ENCODE measurements at regions not wholly inside any gene's neighbourhood (a gene's known extent, or its start where the extent isn't known, plus 50 kb on each side); places are given as distances from the start of the nearest gene placed in this dataset.

DNA sequence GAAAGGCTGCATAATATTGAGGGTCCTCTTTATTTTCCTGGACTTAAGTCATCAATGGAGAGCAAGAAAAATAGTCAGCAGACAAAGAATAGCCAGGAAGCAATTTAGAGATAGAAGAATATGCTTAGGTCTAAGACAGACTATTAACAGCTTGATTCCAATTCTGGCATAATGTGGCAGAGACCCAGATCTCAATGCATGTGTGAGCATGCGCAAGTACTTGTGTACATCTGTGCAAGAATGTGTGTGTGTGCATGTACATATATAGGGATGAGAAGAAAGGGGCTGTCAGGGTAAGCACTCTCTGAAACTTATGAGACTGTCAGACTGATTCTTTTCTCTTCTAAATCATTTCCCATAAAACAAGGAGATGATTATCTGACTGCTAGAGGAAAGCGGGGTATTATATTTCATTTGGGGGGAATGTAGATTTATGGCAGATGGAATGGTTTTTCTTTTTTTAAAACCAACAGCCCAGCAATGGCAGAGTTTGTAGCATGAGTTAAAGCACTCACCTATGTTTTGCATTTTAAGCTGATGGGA, 381.3 kb upstream of the SPRED2 start:
- ChIA-PET CTCF (no interaction called here), POLR2A (no interaction called here)

- CTCF ChIA-PET, result no interaction called here
- POLR2A ChIA-PET, result no interaction called here
These were observed 380.5 kb upstream of the SPRED2 start for GRCh38 chr2:65812887-65813286.

DNA sequence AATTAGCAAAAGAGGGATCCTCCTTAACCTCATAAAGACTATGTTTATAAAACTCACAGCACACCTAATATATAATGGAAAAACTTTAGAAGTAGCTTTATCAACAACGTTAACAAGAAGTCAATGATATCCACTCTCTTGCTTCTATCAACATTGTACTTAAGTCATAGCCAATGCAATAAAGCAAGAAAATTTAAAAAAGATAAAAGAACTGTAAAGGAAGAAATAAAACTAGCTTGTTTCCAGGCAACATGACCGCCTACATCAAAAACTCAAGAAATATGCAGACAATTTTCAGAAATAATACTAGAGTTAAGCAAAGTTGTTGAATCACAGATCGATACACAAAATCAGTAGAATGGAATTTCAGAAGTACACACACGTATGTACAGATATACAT, 375.5 kb upstream of the SPRED2 start:
- CTCF ChIA-PET, result no interaction called here
- POLR2A ChIA-PET, result no interaction called here

- CTCF ChIA-PET, result no interaction called here
- POLR2A ChIA-PET, result no interaction called here
These were observed 372.4 kb upstream of the SPRED2 start for GRCh38 chr2:65804777-65805176.

DNA sequence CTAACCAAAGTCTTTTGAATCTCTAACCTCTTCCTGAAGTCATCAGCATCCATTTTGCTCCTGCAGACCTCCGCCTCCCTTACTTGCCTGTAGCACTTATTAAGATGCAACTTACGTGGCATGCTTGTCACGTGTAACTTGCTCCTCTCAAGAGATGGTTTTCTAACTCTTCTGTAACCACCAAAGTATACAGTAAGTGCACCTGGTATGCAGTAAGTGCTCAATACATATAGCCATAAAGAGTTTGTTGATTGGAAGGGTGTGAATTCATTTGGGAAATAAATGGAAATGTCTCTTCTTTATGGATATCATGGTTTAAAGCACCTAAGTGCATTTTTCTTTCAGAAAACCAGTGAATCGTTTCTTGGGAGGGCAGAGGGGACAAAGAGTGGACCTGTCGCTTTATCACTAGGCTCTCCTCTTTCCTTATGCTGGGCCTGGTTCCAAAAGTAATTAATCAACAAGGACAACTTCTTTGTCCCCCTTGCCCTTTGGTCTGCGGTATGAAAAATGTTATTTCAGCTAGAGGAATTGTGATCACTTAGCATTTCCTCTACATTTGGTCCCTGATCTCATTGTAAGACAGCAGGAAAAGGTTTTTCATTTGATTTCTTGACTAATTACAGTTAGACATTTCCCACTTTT, 370.0 kb upstream of the SPRED2 start:
- POLR2A ChIA-PET, result no interaction called here
- CTCF ChIA-PET, result no interaction called here

GRCh38 chr2:65800998-65801397, 368.6 kb upstream of the SPRED2 start:
- ChIA-PET CTCF (no interaction called here), POLR2A (no interaction called here)

- ChIA-PET CTCF (no interaction called here), POLR2A (no interaction called here)
These were observed 366.9 kb upstream of the SPRED2 start for GRCh38 chr2:65799141-65799854.

DNA sequence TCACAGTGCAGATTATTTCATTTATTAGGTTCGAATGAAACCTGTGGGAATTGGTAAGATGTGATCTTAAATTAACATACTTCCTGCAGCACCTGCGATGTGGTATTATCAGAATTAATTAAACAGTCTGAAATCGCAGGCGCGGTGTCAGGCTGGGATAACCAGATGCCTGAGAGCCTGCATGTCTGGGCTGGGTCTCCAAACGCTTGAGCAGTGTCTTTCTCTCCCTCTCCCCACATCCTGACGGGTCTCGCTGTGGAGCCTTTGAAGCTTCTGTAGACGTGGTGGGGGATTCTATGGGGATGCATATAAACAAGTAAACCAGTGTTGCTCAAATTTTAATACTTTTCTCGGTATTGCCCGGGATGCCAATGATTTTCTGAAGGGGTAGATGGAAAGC, 366.2 kb upstream of the SPRED2 start:
- ChIA-PET POLR2A (no interaction called here), CTCF (no interaction called here)

- CTCF ChIA-PET, result no interaction called here
- POLR2A ChIA-PET, result no interaction called here
These were observed 362.6 kb upstream of the SPRED2 start for GRCh38 chr2:65794994-65795393.

DNA sequence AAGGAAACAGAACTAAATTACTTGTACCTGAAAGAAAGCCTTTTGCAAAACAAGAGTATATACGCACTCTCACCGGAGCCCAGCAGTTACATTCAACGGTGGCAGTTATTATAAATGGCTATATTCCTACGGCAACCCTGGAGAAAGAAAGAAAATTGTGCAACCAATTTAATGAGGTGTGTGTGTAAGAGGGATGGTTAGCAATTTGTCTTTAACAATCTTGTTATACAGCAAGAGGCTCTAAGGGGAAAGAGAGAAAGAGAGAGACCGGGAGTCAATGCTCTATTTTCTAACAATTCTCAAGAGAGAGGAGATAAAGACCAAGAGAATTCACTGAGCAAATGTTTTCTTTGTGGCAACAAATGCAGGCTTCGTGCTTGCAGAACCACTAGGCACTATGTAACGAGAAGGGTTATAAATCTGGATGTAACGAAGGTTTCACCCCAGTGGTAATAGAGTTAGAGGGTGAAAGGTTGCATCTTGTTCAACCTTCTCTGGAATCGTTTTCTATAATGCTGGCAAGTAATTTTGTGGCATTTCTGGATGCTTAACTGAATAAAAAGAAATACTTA, 359.1 kb upstream of the SPRED2 start:
- CTCF ChIA-PET, result no interaction called here
- POLR2A ChIA-PET, result no interaction called here

- ChIA-PET POLR2A (no interaction called here), CTCF (no interaction called here)
These were observed 358.2 kb upstream of the SPRED2 start for GRCh38 chr2:65790676-65790935.

GRCh38 chr2:65789923-65790675, 357.7 kb upstream of the SPRED2 start:
- ChIA-PET CTCF (no interaction called here), POLR2A (no interaction called here)

GRCh38 chr2:65788556-65788955, 356.2 kb upstream of the SPRED2 start:
- ChIA-PET POLR2A (no interaction called here), CTCF (no interaction called here)

DNA sequence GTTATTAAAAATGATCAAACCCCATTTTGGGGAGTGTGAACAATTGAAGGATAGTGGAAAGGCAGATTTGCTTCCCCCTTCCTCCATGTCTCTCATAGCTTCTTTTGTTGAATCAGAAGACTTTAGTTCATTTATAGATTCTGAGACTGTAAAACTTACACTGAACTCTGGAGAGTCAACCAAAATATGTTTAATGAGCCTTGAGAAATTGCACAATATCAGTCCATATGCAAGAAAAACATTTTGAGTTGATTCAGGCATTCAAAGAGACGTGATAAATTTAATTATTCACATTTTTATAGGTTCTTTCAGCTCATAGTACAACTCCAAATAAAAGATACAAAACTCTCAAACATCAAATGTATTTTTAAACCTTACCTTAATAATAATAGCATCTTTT, 354.4 kb upstream of the SPRED2 start:
- CTCF ChIA-PET, result no interaction called here
- POLR2A ChIA-PET, result no interaction called here

GRCh38 chr2:65786007-65786717, 353.8 kb upstream of the SPRED2 start:
- POLR2A ChIA-PET, result no interaction called here
- CTCF ChIA-PET, result no interaction called here

GRCh38 chr2:65782996-65783650, 350.7 kb upstream of the SPRED2 start:
- CTCF ChIA-PET, result no interaction called here
- POLR2A ChIA-PET, result no interaction called here

- POLR2A ChIA-PET, result no interaction called here
- CTCF ChIA-PET, result no interaction called here
These were observed 349.8 kb upstream of the SPRED2 start for GRCh38 chr2:65782186-65782585.

DNA sequence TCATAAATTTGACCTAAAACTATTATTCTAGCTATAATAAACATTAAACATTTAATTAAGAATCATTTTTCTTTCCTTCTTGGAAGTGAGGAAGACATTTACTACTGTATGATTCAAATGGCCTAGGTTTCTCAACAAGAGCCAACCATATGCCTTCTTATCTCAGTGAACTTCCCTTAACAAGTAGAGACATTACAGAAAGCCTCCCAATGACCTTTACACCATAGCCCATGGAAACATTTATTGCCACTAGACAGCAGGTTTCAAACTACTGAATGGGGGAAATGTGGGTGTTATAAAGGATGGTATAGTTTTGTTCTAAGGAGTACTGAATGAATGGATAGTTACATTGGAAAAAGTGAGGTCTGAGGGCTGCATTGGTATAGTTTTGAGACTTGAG, 349.4 kb upstream of the SPRED2 start:
- ChIA-PET POLR2A (no interaction called here), CTCF (no interaction called here)

DNA sequence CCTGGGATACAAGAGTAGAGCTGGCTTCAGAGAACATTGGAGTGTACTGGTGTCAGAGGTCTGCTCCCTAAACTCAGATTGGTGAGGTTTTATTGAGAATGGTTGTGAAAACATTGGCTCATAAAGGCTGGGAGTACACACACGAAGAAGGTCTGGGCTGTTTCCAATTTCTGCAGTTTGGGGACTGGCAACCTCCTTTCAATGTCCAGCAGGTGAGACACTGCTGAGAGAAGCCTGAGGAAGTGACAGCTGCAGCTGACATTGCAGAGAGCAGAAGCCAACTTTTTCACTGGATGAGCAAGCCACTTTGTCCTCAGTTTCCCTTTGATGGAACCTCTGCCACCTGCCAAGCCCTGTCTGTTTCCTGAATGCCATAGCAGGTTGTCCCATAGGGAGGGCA, 346.6 kb upstream of the SPRED2 start:
- CTCF ChIA-PET, result no interaction called here
- POLR2A ChIA-PET, result no interaction called here

GRCh38 chr2:65778137-65778536, 345.7 kb upstream of the SPRED2 start:
- CTCF ChIA-PET, result no interaction called here

More at GRCh38 chr2:65778137-65778536, 345.7 kb upstream of the SPRED2 start:
- POLR2A ChIA-PET, result no interaction called here

Data from activated CD8-positive, alpha-beta memory T cell treated with anti-CD3 and anti-CD28 coated beads for 36 hours (primary cell).